ENCODE measurements at regions not wholly inside any gene's neighbourhood (a gene's known extent, or its start where the extent isn't known, plus 50 kb on each side); places are given as distances from the start of the nearest gene placed in this dataset.
"Not testable (repeated sequence)": the region's sequence is repeated elsewhere in the genome, so short reads cannot be mapped to it uniquely, and the experiment has no call there.

GRCh38 chr22:16662330-16662729, 69.7 kb upstream of the CCT8L2 start:
- TF ChIP-seq POLR2AphosphoS5 (IDR thresholded peaks at IDR 0.05; ENCODE audit: borderline replicate concordance, low read depth, low read length); EZH2 (IDR thresholded peaks at IDR 0.05); FOXP2 (optimal IDR thresholded peaks at IDR 0.05; ENCODE audit: control extremely low read depth, extremely low read length, insufficient read depth): not testable (repeated sequence)

Data from SK-N-MC (cell line).